Activated naive CD4-positive, alpha-beta T cell treated with anti-CD3 and anti-CD28 coated beads for 36 hours (primary cell): ENCODE measurements at regions not wholly inside any gene's neighbourhood (a gene's known extent, or its start where the extent isn't known, plus 50 kb on each side); places are given as distances from the start of the nearest gene placed in this dataset.
"Not testable (repeated sequence)": the region's sequence is repeated elsewhere in the genome, so short reads cannot be mapped to it uniquely, and the experiment has no call there.

ENCODE experiments used
- CTCF ChIA-PET: fragments of 350-600 bp; sonication (Branson Sonifier 250); formaldehyde crosslinking; loops from one replicate; lab custom pipeline; 2021; ENCODE audit warnings: antibody characterized with exemption; lab: Charles Lee
- DNase-seq: peaks from one replicate; pipeline ENCODE4 v3.0.0-alpha.2; 2020
- H3K27ac Mint-ChIP-seq: one replicate; pipeline ENCODE4 v1.8.0; 2021; ENCODE audit warnings: mild to moderate bottlenecking, mixed read lengths
- H3K27me3 Mint-ChIP-seq: one replicate; pipeline ENCODE4 v1.8.0; 2021; ENCODE audit warnings: low read depth, mixed read lengths
- H3K36me3 Mint-ChIP-seq: one replicate; pipeline ENCODE4 v1.8.0; 2021; ENCODE audit warnings: low read depth, mixed read lengths
- H3K4me1 Mint-ChIP-seq: one replicate; pipeline ENCODE4 v1.8.0; 2021; ENCODE audit warnings: low read depth, mixed read lengths
- H3K4me3 Mint-ChIP-seq: one replicate; pipeline ENCODE4 v1.8.0; 2021; ENCODE audit warnings: mild to moderate bottlenecking, moderate library complexity, mixed read lengths
- H3K9me3 Mint-ChIP-seq: one replicate; pipeline ENCODE4 v1.8.0; 2021; ENCODE audit warnings: mixed read lengths
- intact Hi-C: fragments of 100-400 bp; cut with micrococcal nuclease; formaldehyde crosslinking; loops from one replicate; pipeline ENCODE4 v1.15.1; 2023

GRCh38 chr4:117135634-117136354, 50.4 kb upstream of the TRAM1L1 start:
- CTCF ChIA-PET, result no interaction called here
- no peaks in the 10 kb centered on the region for H3K36me3 Mint-ChIP-seq
- H3K27me3 Mint-ChIP-seq, result no peaks in the 10 kb centered on the region
- peaks cover 10% of the 10 kb centered on the region for H3K9me3 Mint-ChIP-seq
- DNase-seq, result no peak
- no peak overlapping the region for H3K4me3 Mint-ChIP-seq
- H3K4me1 Mint-ChIP-seq, result no peaks in the 10 kb centered on the region
- intact Hi-C loops, result no loop called here
- H3K27ac Mint-ChIP-seq, result no peak overlapping the region

- H3K27ac Mint-ChIP-seq, result no peak overlapping the region
- H3K9me3 Mint-ChIP-seq, result peaks cover 11% of the 10 kb centered on the region
- H3K27me3 Mint-ChIP-seq, result no peaks in the 10 kb centered on the region
- no peak for DNase-seq
- intact Hi-C loops, result no loop called here
- no peak overlapping the region for H3K4me3 Mint-ChIP-seq
- CTCF ChIA-PET, result no interaction called here
- no peaks in the 10 kb centered on the region for H3K4me1 Mint-ChIP-seq
- no peaks in the 10 kb centered on the region for H3K36me3 Mint-ChIP-seq
These were observed 51.8 kb upstream of the TRAM1L1 start for GRCh38 chr4:117137145-117137544.

DNA sequence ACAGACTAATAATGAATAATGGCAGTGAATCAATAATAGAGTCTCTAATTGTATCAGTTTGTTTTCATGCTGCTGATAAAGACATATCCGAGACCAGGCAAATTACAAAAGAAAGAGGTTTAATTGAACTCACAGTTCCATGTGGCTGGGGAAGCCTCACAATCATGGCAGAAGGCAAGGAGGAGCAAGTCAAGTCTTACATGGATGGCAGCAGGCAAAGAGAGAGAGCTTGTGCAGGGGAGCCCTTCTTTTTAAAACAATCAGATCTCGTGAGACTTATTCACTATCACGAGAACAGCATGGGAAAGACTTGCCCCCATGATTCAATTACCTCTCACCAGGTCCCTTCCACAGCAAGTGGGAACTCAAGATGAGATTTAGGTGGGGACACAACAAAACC, 53.4 kb upstream of the TRAM1L1 start:
- H3K27ac Mint-ChIP-seq, H3K27me3 Mint-ChIP-seq, CTCF ChIA-PET, H3K4me1 Mint-ChIP-seq, H3K4me3 Mint-ChIP-seq, intact Hi-C loops, H3K36me3 Mint-ChIP-seq, DNase-seq: not testable (repeated sequence)
- H3K9me3 Mint-ChIP-seq, result peaks cover 11% of the 10 kb centered on the region

- Mint-ChIP-seq H3K4me3 (no peak overlapping the region), H3K9me3 (peaks cover 2% of the 10 kb centered on the region), H3K4me1 (no peaks in the 10 kb centered on the region), H3K27ac (no peak overlapping the region), H3K36me3 (no peaks in the 10 kb centered on the region), H3K27me3 (no peaks in the 10 kb centered on the region)
- intact Hi-C loops, result no loop called here
- DNase-seq, result no peak
- CTCF ChIA-PET, result interaction anchor here (0.9 kb wide), 1 partner anchor 166 kb away, joined by 4 read pairs; no protein-coding TSS in a partner anchor
These were observed 68.9 kb upstream of the TRAM1L1 start for GRCh38 chr4:117154251-117154650.

- intact Hi-C loops, result no loop called here
- Mint-ChIP-seq H3K36me3 (no peaks in the 10 kb centered on the region), H3K27me3 (no peaks in the 10 kb centered on the region), H3K9me3 (no peaks in the 10 kb centered on the region), H3K4me1 (no peaks in the 10 kb centered on the region), H3K27ac (no peak overlapping the region), H3K4me3 (no peak overlapping the region)
- DNase-seq, result no peak
- CTCF ChIA-PET, result no interaction called here
These were observed 71.4 kb upstream of the TRAM1L1 start for GRCh38 chr4:117156806-117157205.

DNA sequence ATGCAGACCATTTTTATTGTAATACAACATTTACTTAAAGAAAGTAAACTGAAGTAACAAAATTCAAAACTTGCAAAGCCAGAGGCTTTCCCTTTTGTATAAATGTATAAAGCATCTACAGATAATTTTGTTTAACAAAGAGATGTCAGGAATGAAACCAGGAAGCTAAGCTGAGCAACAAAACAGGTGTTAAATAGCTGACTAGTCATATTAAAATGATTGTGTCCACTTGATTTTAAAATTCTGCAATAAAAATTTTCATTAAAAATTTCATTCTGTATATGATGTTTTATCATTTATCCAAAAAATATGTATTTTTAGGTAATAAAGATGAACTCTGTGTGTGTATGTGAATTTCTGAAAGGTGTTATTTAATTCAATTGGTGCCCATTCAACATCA, 72.0 kb upstream of the TRAM1L1 start:
- no peak overlapping the region for H3K27ac Mint-ChIP-seq
- H3K27me3 Mint-ChIP-seq, result no peaks in the 10 kb centered on the region
- H3K36me3 Mint-ChIP-seq, result no peaks in the 10 kb centered on the region
- H3K4me3 Mint-ChIP-seq, result no peak overlapping the region
- no peak for DNase-seq
- intact Hi-C loops, result no loop called here
- H3K9me3 Mint-ChIP-seq, result no peaks in the 10 kb centered on the region
- CTCF ChIA-PET, result no interaction called here
- H3K4me1 Mint-ChIP-seq, result no peaks in the 10 kb centered on the region

- Mint-ChIP-seq H3K4me3 (no peak overlapping the region), H3K4me1 (no peaks in the 10 kb centered on the region), H3K27ac (no peak overlapping the region), H3K27me3 (no peaks in the 10 kb centered on the region), H3K9me3 (no peaks in the 10 kb centered on the region), H3K36me3 (no peaks in the 10 kb centered on the region)
- CTCF ChIA-PET, result no interaction called here
- no peak for DNase-seq
- intact Hi-C loops, result no loop called here
These were observed 77.6 kb upstream of the TRAM1L1 start for GRCh38 chr4:117162976-117163375.

DNA sequence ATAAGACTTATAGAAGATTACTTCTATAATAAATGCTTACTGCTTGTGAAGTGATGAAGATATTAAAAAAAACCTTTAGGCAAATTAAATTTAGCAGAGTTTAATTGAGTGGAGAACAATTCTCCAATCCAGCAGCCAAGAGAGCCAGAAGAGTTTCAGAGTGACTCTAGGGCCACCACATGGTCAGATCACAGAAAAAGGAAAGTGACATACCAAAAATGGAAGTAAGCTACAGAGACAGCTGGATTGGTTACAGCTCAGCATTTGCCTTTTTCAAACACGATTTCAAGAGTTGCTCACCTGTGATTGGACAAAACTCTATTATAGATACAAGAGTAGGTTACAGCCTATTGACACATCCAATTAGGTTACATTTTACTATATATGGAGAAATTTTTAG, 79.0 kb upstream of the TRAM1L1 start:
- no peaks in the 10 kb centered on the region for H3K9me3 Mint-ChIP-seq
- no peaks in the 10 kb centered on the region for H3K36me3 Mint-ChIP-seq
- intact Hi-C loops, result no loop called here
- H3K27me3 Mint-ChIP-seq, result no peaks in the 10 kb centered on the region
- no peak for DNase-seq
- CTCF ChIA-PET, result no interaction called here
- no peaks in the 10 kb centered on the region for H3K4me1 Mint-ChIP-seq
- no peak overlapping the region for H3K27ac Mint-ChIP-seq
- H3K4me3 Mint-ChIP-seq, result no peak overlapping the region

GRCh38 chr4:117175369-117175768, 90.0 kb upstream of the TRAM1L1 start:
- H3K27ac Mint-ChIP-seq, DNase-seq, intact Hi-C loops, H3K36me3 Mint-ChIP-seq, CTCF ChIA-PET, H3K4me3 Mint-ChIP-seq, H3K27me3 Mint-ChIP-seq, H3K4me1 Mint-ChIP-seq: not testable (repeated sequence)
- H3K9me3 Mint-ChIP-seq, result peaks cover 14% of the 10 kb centered on the region

DNA sequence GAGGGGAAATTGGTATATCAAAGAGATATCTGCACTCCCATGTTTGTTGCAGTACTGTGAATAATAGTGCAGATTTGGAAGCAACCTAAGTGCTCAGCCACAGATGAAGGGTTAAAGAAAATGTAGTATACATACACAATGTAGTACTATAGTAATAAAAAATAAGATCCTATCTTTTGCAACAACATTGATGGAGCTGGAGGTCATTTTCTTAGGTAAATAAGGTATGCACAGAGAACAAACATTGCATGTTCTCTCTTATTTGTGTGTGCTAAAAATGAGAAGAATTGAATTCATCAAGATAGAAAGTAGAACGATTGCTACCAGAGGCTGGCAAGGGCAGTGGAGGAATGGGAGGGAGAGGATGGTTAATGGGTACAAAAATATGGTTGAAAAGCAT, 117.9 kb upstream of the TRAM1L1 start:
- Mint-ChIP-seq H3K27me3 (no peaks in the 10 kb centered on the region), H3K27ac (no peak overlapping the region), H3K4me3 (no peak overlapping the region), H3K36me3 (no peaks in the 10 kb centered on the region), H3K9me3 (no peaks in the 10 kb centered on the region), H3K4me1 (no peaks in the 10 kb centered on the region)
- intact Hi-C loops, result no loop called here
- CTCF ChIA-PET, result no interaction called here
- no peak for DNase-seq

GRCh38 chr4:117210551-117210950, 125.2 kb upstream of the TRAM1L1 start:
- intact Hi-C loops, result no loop called here
- Mint-ChIP-seq H3K36me3 (no peaks in the 10 kb centered on the region), H3K9me3 (no peaks in the 10 kb centered on the region), H3K4me3 (no peak overlapping the region), H3K4me1 (no peaks in the 10 kb centered on the region), H3K27ac (no peak overlapping the region), H3K27me3 (no peaks in the 10 kb centered on the region)
- no peak for DNase-seq
- CTCF ChIA-PET, result no interaction called here

DNA sequence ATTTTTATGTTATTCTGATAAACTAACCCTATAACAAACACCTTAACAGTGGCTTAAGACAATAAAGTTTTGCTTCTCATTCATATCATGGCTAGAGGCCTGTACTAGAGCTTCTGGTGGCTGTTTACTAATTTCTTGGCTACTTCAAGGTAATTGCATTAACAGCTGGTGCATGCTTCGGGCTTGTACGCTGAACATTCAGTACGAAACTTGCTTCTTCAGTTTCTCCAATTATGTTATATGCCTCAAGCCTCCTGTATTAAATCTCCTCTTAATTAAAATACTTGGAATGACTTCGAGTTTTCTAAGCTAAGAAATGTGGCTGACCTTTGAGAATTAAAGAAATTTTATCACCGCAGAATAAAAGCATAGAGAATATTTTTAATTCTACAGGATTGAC, 138.9 kb upstream of the TRAM1L1 start:
- H3K36me3 Mint-ChIP-seq, result no peaks in the 10 kb centered on the region
- intact Hi-C loops, result no loop called here
- CTCF ChIA-PET, result no interaction called here
- no peaks in the 10 kb centered on the region for H3K27me3 Mint-ChIP-seq
- no peak overlapping the region for H3K4me3 Mint-ChIP-seq
- no peak for DNase-seq
- peaks cover 3% of the 10 kb centered on the region for H3K9me3 Mint-ChIP-seq
- H3K27ac Mint-ChIP-seq, result no peak overlapping the region
- H3K4me1 Mint-ChIP-seq, result no peaks in the 10 kb centered on the region

GRCh38 chr4:117225471-117225870, 140.1 kb upstream of the TRAM1L1 start:
- no peak for DNase-seq
- Mint-ChIP-seq H3K4me3 (no peak overlapping the region), H3K36me3 (no peaks in the 10 kb centered on the region), H3K4me1 (no peaks in the 10 kb centered on the region), H3K27me3 (no peaks in the 10 kb centered on the region), H3K27ac (no peak overlapping the region), H3K9me3 (peaks cover 3% of the 10 kb centered on the region)
- intact Hi-C loops, result no loop called here
- CTCF ChIA-PET, result interaction anchor here (0.5 kb wide), 1 partner anchor 99 kb away, joined by 3 read pairs; no protein-coding TSS in a partner anchor
